ENCODE measurements at regions not wholly inside any gene's neighbourhood (a gene's known extent, or its start where the extent isn't known, plus 50 kb on each side); places are given as distances from the start of the nearest gene placed in this dataset.

DNA sequence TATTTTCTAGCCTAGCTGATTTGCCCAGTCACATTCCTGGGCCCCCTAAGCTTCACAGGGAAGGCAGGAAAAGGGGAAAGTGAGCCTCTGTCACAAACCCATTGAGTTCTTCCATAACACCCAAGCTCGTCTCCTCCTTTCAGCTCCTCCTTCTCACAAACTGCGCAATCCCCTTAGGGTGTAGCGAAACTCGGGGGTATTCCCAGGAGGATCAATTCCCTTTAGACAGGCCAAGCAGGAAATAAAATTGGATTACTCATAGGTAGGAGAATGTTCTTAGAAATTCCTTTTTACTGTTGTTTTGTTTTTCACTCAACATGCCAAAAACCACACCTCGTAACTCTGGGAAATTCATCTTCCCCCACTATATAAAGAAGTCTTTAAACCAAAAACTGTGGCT is 139.3 kb downstream of the IRS2 start:
- no peak overlapping the region for H3K4me3 Mint-ChIP-seq
- H3K27me3 Mint-ChIP-seq (ENCODE audit: low read depth in 3 of 3), result peaks cover 0 to 6% (median 0%) of the 10 kb centered on the region in 3 donors
- peaks cover 9 to 13% of the 10 kb centered on the region in 2 donors for H3K4me1 Mint-ChIP-seq
- no peak for DNase-seq
- peaks cover 0 to 3% (median 0%) of the 10 kb centered on the region in 3 donors for H3K36me3 Mint-ChIP-seq
- H3K9me3 Mint-ChIP-seq, result no peaks in the 10 kb centered on the region
- H3K27ac Mint-ChIP-seq, result no peak overlapping the region

DNA sequence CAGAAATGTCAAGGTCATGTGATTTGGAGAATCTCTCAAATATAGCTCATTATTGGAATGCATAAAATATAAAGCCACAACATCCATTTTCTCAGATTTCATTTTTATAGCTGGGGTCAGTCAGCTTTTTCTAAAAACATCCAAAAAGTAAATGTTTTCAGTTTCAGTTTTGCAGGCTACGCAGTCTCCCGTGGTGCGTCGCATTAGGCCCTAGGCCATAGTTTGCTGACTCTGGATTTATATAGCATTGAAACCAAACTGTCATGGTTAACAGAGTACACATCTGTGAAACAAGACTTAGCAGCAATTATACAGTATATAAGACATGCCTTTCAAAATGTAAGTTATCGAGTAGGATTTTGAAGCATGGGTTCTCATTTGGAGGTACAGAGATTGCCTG is 140.0 kb downstream of the IRS2 start:
- H3K4me1 Mint-ChIP-seq, result peaks cover 9 to 13% of the 10 kb centered on the region in 2 donors
- peaks cover 0 to 3% (median under 1%) of the 10 kb centered on the region in 6 donors for H3K9me3 Mint-ChIP-seq
- no peak for DNase-seq
- peaks cover 0 to 3% (median 0%) of the 10 kb centered on the region in 3 donors for H3K36me3 Mint-ChIP-seq
- peaks cover 0 to 6% (median 0%) of the 10 kb centered on the region in 3 donors for H3K27me3 Mint-ChIP-seq (ENCODE audit: low read depth in 3 of 3)
- H3K27ac Mint-ChIP-seq, result peak overlapping the region in 1 of 6 donors; percentile 73
- peak overlapping the region in 4 of 5 donors; percentile 25 to 67 (median 62) for H3K4me3 Mint-ChIP-seq

DNA sequence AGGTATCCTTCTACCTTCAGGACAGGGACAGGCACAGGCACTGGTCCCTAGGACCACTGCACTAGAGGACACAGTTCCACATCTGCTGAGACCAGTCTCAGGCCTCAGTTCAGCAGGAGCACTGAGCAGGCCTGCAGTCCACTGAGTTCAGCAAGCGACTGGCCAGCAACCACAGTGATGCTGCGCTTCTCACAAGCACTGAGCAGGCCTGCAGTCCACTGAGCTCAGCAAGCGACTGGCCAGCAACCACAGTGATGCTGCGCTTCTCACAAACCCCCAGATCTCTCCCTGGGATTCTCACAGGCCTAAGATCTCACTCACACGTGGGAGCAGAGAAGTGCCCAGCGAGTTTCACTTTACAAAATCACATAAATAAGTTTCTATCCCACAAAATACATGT is 140.6 kb downstream of the IRS2 start:
- Mint-ChIP-seq H3K4me3 (peak overlapping the region in 4 of 5 donors; percentile 25 to 67 (median 62)), H3K36me3 (peaks cover 2 to 3% (median 3%) of the 10 kb centered on the region in 3 donors), H3K27ac (peak overlapping the region in 2 of 6 donors; percentile 48 to 73), H3K27me3 (ENCODE audit: low read depth in 3 of 3) (peaks cover 0 to 6% (median under 1%) of the 10 kb centered on the region in 3 donors), H3K4me1 (peaks cover 9 to 13% of the 10 kb centered on the region in 2 donors), H3K9me3 (peaks cover under 1 to 9% (median 6%) of the 10 kb centered on the region in 6 donors)
- DNase-seq, result no peak

DNA sequence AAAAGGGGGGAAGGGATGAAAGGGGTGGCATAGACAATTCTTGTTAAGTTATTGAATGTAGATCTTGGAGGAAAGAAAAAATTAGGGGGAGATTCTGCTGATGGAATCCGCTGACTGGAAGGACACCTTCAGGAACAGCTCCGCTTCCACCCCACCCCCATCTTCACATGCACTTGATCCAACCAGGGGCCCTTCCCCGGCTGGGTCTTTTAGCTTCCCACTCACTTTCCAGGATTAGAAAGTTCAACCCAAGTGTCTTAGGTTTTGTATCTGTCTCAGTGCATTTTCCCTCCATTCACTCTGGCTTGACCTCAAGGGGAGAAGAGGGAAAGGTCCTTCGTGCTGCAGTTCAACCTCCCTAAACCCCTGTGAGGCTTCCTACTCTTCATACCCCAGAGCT is 141.4 kb downstream of the IRS2 start:
- Mint-ChIP-seq H3K36me3 (peaks cover 3 to 5% (median 4%) of the 10 kb centered on the region in 3 donors), H3K4me3 (no peak overlapping the region), H3K27me3 (ENCODE audit: low read depth in 3 of 3) (peaks cover 1 to 6% (median 2%) of the 10 kb centered on the region in 3 donors), H3K9me3 (peaks cover 2 to 14% (median 10%) of the 10 kb centered on the region in 6 donors), H3K4me1 (peaks cover 9 to 13% of the 10 kb centered on the region in 2 donors), H3K27ac (peak overlapping the region in 1 of 6 donors; percentile 23)
- no peak for DNase-seq

DNA sequence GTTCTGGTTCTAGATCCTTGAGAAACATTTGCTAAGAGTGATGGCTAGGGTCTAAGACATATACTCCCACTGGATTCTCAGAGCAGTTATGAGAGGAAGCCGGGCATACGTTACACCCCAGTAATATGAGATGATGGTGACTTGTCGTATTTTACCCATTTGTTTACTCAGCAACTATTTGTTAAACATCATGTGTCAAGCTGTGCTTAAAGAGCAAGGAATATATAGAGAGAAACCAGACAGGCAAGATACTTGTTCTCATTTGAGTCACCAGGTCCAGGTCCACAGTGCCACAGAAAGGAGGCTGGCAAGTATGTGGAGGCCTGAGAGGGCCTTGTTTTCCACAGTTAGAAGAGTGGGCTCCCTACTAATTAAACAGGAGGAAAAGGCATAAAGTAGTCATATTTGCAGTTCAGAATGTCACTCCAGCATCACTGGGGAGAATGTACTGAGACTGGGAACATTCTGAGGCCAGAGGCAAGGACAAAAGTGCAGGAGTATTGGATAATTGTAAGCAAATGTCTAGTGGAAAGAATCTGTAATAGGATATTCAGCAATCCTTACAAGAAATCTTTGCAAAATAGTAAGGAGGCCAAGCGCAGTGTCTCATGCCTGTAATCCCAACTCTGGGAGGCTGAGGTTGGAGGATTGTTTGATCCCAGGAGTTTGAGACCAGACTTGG is 142.2 kb downstream of the IRS2 start:
- H3K4me1 Mint-ChIP-seq, result peaks cover 9 to 13% of the 10 kb centered on the region in 2 donors
- peaks cover 2 to 18% (median 10%) of the 10 kb centered on the region in 6 donors for H3K9me3 Mint-ChIP-seq
- H3K4me3 Mint-ChIP-seq, result no peak overlapping the region
- H3K27me3 Mint-ChIP-seq (ENCODE audit: low read depth in 3 of 3), result peaks cover 1 to 6% (median 2%) of the 10 kb centered on the region in 3 donors
- DNase-seq, result no peak
- H3K27ac Mint-ChIP-seq, result no peak overlapping the region
- peaks cover 3 to 5% (median 4%) of the 10 kb centered on the region in 3 donors for H3K36me3 Mint-ChIP-seq

DNA sequence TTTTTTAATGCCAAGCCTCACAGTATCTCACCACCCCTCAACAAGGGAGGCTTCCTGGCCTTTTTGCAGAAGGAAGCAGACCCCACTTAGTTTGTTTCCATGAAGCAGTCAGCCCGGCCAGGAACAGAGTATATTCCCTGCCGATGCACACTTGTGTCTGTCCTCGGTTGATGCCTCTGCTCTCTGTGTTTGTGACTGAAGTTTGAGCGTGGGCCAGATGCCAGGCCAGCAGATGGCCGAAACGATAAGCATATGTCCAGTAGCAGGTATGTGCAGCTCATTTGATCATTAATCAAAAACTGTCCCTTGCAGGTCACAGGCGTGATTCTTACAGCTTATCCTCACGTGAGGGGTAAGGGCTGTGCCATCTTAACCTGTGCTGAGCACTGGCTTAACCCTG is 144.0 kb downstream of the IRS2 start:
- no peak for DNase-seq
- H3K36me3 Mint-ChIP-seq, result peaks cover 0 to 8% (median 4%) of the 10 kb centered on the region in 3 donors
- no peak overlapping the region for H3K4me3 Mint-ChIP-seq
- peaks cover 1 to 6% (median 2%) of the 10 kb centered on the region in 3 donors for H3K27me3 Mint-ChIP-seq (ENCODE audit: low read depth in 3 of 3)
- H3K9me3 Mint-ChIP-seq, result peaks cover 2 to 22% (median 10%) of the 10 kb centered on the region in 6 donors
- no peak overlapping the region for H3K27ac Mint-ChIP-seq
- peaks cover 9 to 13% of the 10 kb centered on the region in 2 donors for H3K4me1 Mint-ChIP-seq

DNA sequence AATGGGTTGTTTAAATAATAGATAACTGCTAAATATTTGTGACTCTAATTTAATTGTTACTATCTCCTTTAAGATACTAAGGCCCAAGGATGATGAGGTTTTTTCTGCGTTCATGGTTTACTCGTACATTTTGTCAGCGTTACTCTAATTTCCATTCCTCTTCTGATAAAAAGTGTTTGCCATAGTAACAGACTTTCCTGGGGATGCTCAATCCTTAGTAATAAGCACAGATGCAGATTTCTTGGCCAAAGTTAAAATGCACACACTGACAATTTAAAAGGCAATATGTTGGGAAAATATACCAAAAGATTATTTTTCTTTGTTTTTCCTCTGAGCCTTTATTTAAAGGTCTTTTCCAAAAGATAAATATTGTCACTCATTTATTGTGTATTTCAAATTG is 149.6 kb downstream of the IRS2 start:
- H3K9me3 Mint-ChIP-seq, result peaks cover 4 to 27% (median 10%) of the 10 kb centered on the region in 6 donors
- no peak for DNase-seq
- peaks cover 5 to 8% (median 7%) of the 10 kb centered on the region in 3 donors for H3K27me3 Mint-ChIP-seq (ENCODE audit: low read depth in 3 of 3)
- H3K4me3 Mint-ChIP-seq, result no peak overlapping the region
- peaks cover 5 to 8% (median 8%) of the 10 kb centered on the region in 3 donors for H3K36me3 Mint-ChIP-seq
- no peaks in the 10 kb centered on the region for H3K4me1 Mint-ChIP-seq
- no peak overlapping the region for H3K27ac Mint-ChIP-seq

DNA sequence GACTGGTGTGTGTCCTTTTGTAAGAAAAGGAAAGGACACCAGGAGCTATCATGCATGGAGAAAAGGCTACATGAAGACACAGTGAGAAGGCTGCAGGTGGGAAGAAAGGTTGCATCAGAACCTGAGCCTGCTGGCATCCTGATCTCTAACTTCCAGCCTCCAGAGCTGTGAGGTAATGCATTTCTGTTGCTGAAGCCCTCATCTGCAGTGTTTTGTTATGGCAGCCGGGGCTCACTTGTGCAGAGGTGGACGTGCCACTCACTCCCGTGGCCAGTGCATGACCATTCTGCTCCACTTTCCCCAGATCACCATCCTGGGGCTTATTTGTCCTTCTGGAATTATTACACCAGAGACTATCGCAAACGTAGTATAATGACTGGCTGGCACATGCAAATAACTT is 155.3 kb downstream of the IRS2 start:
- no peak overlapping the region for H3K27ac Mint-ChIP-seq
- no peak for DNase-seq

DNA sequence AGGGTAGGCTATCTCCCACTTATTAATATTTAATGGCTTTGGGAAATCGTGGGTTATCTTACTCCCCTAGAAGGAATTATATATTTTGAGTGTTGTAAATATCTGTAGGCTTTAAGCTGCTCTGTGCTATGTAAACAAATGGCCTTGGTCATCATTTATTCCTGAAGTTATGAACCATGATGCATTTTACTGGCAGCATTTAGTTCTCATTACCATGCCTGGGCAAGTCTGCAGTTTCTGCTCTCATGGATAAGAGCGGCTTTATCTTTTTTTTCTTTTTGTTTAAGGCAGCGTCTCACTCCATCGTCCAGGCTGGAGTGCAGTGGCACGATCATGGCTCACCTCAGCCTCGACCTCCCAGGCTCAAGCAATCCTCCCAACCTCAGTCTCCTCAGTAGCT is 156.1 kb downstream of the IRS2 start:
- Mint-ChIP-seq H3K4me1 (no peaks in the 10 kb centered on the region), H3K27me3 (ENCODE audit: low read depth in 3 of 3) (peaks cover 3 to 19% (median 7%) of the 10 kb centered on the region in 3 donors), H3K4me3 (no peak overlapping the region), H3K9me3 (peaks cover 0 to 5% (median 0%) of the 10 kb centered on the region in 6 donors), H3K27ac (no peak overlapping the region), H3K36me3 (peaks cover 0 to 5% (median 4%) of the 10 kb centered on the region in 3 donors)
- no peak for DNase-seq

More for the DNA sequence above, 155.3 kb downstream of the IRS2 start:
- Mint-ChIP-seq H3K9me3 (peaks cover 0 to 5% (median 0%) of the 10 kb centered on the region in 6 donors), H3K27me3 (ENCODE audit: low read depth in 3 of 3) (peaks cover 3 to 19% (median 4%) of the 10 kb centered on the region in 3 donors), H3K4me1 (no peaks in the 10 kb centered on the region), H3K36me3 (peaks cover 0 to 5% (median 4%) of the 10 kb centered on the region in 3 donors), H3K4me3 (no peak overlapping the region)

DNA sequence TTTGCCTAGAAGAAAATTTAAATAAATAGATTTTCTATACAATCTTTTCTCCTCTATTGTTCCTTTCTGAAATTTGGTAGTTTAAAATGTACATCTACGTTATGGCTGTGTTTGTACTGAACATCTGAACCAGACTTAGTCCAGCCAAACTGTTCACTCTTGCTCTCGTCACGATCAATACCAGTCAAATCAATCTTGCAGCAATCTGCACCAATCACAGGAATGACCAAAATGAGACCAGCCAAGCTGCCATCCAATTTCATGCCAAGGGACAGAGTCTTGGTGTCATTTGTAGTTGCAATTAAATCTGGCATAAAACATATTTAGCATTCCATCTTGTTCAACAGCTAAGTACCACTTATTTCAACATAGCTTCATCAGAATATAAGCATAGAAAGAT is 156.6 kb downstream of the IRS2 start:
- Mint-ChIP-seq H3K27me3 (ENCODE audit: low read depth in 3 of 3) (peaks cover 3 to 16% (median 4%) of the 10 kb centered on the region in 3 donors), H3K4me3 (no peak overlapping the region), H3K27ac (no peak overlapping the region), H3K9me3 (peaks cover 0 to 2% (median 0%) of the 10 kb centered on the region in 6 donors), H3K4me1 (no peaks in the 10 kb centered on the region), H3K36me3 (peaks cover 0 to 5% (median 4%) of the 10 kb centered on the region in 3 donors)
- no peak for DNase-seq

DNA sequence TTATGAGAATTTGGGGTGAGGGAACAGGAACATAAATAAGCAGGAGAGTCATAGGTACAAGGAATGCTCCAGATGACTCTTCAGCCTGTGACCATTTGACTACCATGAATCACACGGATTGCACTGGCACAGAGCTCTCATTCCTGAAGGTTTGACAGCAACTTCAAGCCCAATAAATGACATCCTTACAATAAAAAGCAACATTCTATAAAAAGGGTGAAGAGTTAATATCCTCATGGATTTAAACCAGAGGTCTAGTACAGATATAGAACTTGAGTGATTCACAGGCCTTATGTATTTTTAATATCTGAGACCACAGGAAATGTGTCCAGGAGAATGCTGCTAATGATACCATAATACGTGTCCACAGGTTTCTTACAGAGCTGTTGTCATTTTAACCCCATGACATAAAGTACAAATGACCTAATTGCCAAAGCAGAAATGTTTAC is 158.1 kb downstream of the IRS2 start:
- Mint-ChIP-seq H3K36me3 (peaks cover 0 to 5% (median 4%) of the 10 kb centered on the region in 3 donors), H3K4me1 (no peaks in the 10 kb centered on the region), H3K27ac (no peak overlapping the region), H3K27me3 (ENCODE audit: low read depth in 3 of 3) (peaks cover 3 to 14% (median 3%) of the 10 kb centered on the region in 3 donors), H3K9me3 (peaks cover 0 to 2% (median 0%) of the 10 kb centered on the region in 6 donors), H3K4me3 (no peak overlapping the region)
- no peak for DNase-seq

DNA sequence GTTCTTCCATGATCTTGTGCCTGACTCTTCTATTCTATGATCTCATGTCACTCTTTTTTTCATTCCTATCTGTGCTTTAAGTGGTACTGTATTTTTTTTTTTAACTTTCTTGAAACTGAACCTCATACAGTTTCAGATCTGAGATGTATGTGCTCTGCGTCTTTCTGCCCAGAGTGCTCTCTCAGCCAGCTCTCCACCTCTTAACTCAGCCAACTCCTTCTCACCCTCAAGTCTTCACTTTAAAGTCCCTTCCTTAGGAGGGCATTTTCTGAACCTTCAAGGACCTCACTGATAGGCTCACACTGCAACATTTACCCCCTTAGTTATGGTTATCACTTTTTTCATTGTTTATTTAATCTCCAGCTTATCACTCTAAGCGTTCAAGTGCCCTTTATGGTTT is 158.7 kb downstream of the IRS2 start:
- no peaks in the 10 kb centered on the region for H3K4me1 Mint-ChIP-seq
- peaks cover 0 to 2% (median 0%) of the 10 kb centered on the region in 6 donors for H3K9me3 Mint-ChIP-seq
- no peaks in the 10 kb centered on the region for H3K36me3 Mint-ChIP-seq
- H3K4me3 Mint-ChIP-seq, result no peak overlapping the region
- H3K27me3 Mint-ChIP-seq (ENCODE audit: low read depth in 3 of 3), result peaks cover 0 to 13% (median 3%) of the 10 kb centered on the region in 3 donors
- DNase-seq, result no peak
- H3K27ac Mint-ChIP-seq, result no peak overlapping the region

DNA sequence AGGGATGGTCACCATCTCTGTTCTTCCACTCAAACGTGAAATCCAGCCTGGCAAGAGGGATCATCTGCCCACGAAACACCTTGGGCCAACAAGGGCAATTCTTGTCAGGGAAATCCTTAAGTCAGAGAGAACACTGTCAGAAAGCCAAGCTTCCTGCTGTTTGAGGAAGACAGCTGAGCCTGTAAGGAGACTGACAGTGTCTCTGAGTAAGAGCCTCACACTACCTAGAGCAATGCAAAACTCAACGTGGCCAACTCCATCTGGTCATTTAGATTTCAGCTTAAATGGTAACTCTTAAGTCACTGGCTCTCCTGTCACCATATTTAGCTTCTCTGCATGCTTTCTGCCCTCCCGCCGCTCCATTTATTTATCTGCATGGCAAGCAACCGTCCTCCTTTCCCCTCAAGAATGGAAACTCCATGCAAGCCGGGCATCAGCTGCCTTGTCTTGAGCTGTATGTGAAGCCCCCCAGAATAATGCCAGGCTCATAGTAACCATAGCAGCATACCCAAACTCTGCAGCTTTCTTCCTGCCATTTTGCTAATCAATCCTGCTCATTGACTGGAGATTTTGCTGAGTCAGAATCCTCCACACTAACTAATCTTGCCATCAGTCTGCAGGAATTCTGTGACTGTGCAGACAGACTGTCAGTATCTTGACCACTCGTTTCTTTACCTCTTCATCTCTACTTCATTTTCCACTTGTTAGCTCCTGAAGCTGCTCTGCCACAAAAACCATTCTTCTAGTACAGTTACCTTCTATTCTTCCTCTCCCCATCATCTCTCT is 159.8 kb downstream of the IRS2 start:
- peaks cover 0 to 2% (median 0%) of the 10 kb centered on the region in 6 donors for H3K9me3 Mint-ChIP-seq
- H3K27ac Mint-ChIP-seq, result no peak overlapping the region
- peaks cover 1 to 13% (median 3%) of the 10 kb centered on the region in 3 donors for H3K27me3 Mint-ChIP-seq (ENCODE audit: low read depth in 3 of 3)
- DNase-seq, result no peak
- H3K4me1 Mint-ChIP-seq, result no peaks in the 10 kb centered on the region
- no peak overlapping the region for H3K4me3 Mint-ChIP-seq
- H3K36me3 Mint-ChIP-seq, result no peaks in the 10 kb centered on the region

DNA sequence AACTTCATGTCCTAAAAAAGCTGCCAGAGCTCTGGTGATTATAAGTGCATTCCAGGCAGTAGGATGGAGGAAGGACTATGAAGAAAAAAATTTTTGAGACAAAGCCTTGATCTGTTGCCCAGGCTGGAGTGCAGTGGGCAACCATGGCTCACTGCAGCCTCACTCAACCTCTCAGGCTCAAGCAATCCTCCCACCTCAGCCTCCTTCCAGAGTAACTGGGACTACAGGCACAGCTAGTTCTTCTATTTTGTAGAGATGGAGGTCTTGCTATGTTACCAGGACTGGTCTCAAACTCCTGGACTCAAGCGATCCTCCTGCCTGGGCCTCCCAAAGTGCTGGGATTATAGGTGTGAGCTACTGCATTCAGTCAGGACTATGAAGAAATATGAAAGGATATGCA is 161.2 kb downstream of the IRS2 start:
- no peak for DNase-seq
- no peaks in the 10 kb centered on the region for H3K9me3 Mint-ChIP-seq
- no peak overlapping the region for H3K27ac Mint-ChIP-seq

More for the DNA sequence above, 161.2 kb downstream of the IRS2 start:
- H3K4me3 Mint-ChIP-seq, result no peak overlapping the region
- H3K4me1 Mint-ChIP-seq, result no peaks in the 10 kb centered on the region
- peaks cover 3 to 13% (median 3%) of the 10 kb centered on the region in 3 donors for H3K27me3 Mint-ChIP-seq (ENCODE audit: low read depth in 3 of 3)
- H3K36me3 Mint-ChIP-seq, result no peaks in the 10 kb centered on the region

Data from immature natural killer cell (primary cell).